ENCODE measurements at regions not wholly inside any gene's neighbourhood (a gene's known extent, or its start where the extent isn't known, plus 50 kb on each side); places are given as distances from the start of the nearest gene placed in this dataset.

- no peaks in the 10 kb centered on the region for H3K9me3 Mint-ChIP-seq
- H3K27me3 Mint-ChIP-seq (ENCODE audit: low read depth), result no peaks in the 10 kb centered on the region
- ChIA-PET POLR2A (no interaction called here), CTCF (no interaction called here)
- H3K27ac Mint-ChIP-seq, result no peak overlapping the region
- no peaks in the 10 kb centered on the region for H3K36me3 Mint-ChIP-seq
- no peaks in the 10 kb centered on the region for H3K4me1 Mint-ChIP-seq
- H3K4me3 Mint-ChIP-seq, result no peak overlapping the region
- TF ChIP-seq SMAD4 (CRISPR knock-in tag; IDR thresholded peaks at IDR 0.05) (no peak), TEAD4 (CRISPR knock-in tag; IDR thresholded peaks at IDR 0.05) (no peak), ZNF396 (CRISPR knock-in tag; IDR thresholded peaks at IDR 0.05; ENCODE audit: borderline replicate concordance) (no peak), KAT7 (CRISPR knock-in tag; IDR thresholded peaks at IDR 0.05; ENCODE audit: borderline replicate concordance) (no peak)
- ATAC-seq (no peak), DNase-seq (ENCODE audit: low spot score) (no peak)
Observed at GRCh38 chr6:23633996-23634395, 492.0 kb upstream of the NRSN1 start.

- ChIA-PET CTCF (no interaction called here), POLR2A (no interaction called here)
- H3K27ac Mint-ChIP-seq, result no peak overlapping the region
- TF ChIP-seq ZNF219 (CRISPR knock-in tag; IDR thresholded peaks at IDR 0.05; ENCODE audit: borderline replicate concordance) (no peak), KAT7 (CRISPR knock-in tag; IDR thresholded peaks at IDR 0.05; ENCODE audit: borderline replicate concordance) (no peak), ZNF532 (CRISPR knock-in tag; IDR thresholded peaks at IDR 0.05; ENCODE audit: borderline replicate concordance) (no peak), TP53 (CRISPR knock-in tag; IDR thresholded peaks at IDR 0.05) (no peak), NR2C2 (CRISPR knock-in tag; IDR thresholded peaks at IDR 0.05) (no peak), AFF4 (CRISPR knock-in tag; IDR thresholded peaks at IDR 0.05; ENCODE audit: borderline replicate concordance) (no peak), E2F5 (CRISPR knock-in tag; IDR thresholded peaks at IDR 0.05) (no peak), IRF1 (CRISPR knock-in tag; IDR thresholded peaks at IDR 0.05) (no peak), CDX4 (CRISPR knock-in tag; IDR thresholded peaks at IDR 0.05; ENCODE audit: borderline replicate concordance) (no peak), TEAD1 (CRISPR knock-in tag; IDR thresholded peaks at IDR 0.05) (no peak), ATF3 (CRISPR knock-in tag; conservative IDR thresholded peaks at IDR 0.05) (no peak), FOXJ3 (CRISPR knock-in tag; IDR thresholded peaks at IDR 0.05; ENCODE audit: borderline replicate concordance) (no peak), ETV6 (CRISPR knock-in tag; IDR thresholded peaks at IDR 0.05) (no peak), MXD4 (CRISPR knock-in tag; IDR thresholded peaks at IDR 0.05; ENCODE audit: borderline replicate concordance) (no peak), USF1 (CRISPR knock-in tag; IDR thresholded peaks at IDR 0.05) (no peak), ZNF512 (CRISPR knock-in tag; IDR thresholded peaks at IDR 0.05; ENCODE audit: borderline replicate concordance) (no peak), TCF7 (CRISPR knock-in tag; IDR thresholded peaks at IDR 0.05; ENCODE audit: low read depth) (no peak), ELF4 (CRISPR knock-in tag; IDR thresholded peaks at IDR 0.05; ENCODE audit: low read depth) (no peak)
- no peak overlapping the region for H3K4me3 Mint-ChIP-seq
- H3K27me3 Mint-ChIP-seq (ENCODE audit: low read depth), result no peaks in the 10 kb centered on the region
- H3K4me1 Mint-ChIP-seq, result no peaks in the 10 kb centered on the region
- no peaks in the 10 kb centered on the region for H3K36me3 Mint-ChIP-seq
- DNase-seq (ENCODE audit: low spot score) (no peak), ATAC-seq (no peak)
- no peaks in the 10 kb centered on the region for H3K9me3 Mint-ChIP-seq
Observed at GRCh38 chr6:23635150-23635549, 490.9 kb upstream of the NRSN1 start.
